DMS53 treated with DMSO at 0.1 percent for 48 hours (cell line): ENCODE measurements at regions not wholly inside any gene's neighbourhood (a gene's known extent, or its start where the extent isn't known, plus 50 kb on each side); places are given as distances from the start of the nearest gene placed in this dataset.
"Not testable (repeated sequence)": the region's sequence is repeated elsewhere in the genome, so short reads cannot be mapped to it uniquely, and the experiment has no call there.

Experiments used
- DNase-seq: peaks from one replicate; lab custom pipeline; 2025; ENCODE audit not compliant: unreplicated experiment; lab: John Stamatoyannopoulos, UW

GRCh38 chr5:16304846-16305245 is 125.3 kb upstream of the MARCHF11 start:
- DNase-seq: no peak

DNA sequence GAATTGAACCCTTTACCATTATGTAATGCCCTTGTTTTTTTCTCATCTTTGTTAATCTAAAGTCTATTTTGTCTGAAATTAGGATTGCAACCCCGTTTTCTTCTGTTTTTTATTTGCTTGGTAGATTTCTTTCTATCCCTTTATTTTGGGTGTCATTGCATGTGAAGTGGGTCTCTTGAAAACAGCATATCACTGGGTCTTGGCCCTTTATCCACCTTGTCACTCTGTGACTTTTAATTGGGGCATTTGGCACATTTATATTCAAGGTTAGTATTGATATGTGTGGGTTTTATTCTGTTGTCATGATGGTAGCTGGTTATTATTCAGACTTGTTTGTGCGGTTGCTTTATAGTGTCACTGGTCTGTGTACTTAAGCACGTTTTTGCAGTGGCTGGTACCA is 117.4 kb upstream of the MARCHF11 start:
- no peak for DNase-seq

DNA sequence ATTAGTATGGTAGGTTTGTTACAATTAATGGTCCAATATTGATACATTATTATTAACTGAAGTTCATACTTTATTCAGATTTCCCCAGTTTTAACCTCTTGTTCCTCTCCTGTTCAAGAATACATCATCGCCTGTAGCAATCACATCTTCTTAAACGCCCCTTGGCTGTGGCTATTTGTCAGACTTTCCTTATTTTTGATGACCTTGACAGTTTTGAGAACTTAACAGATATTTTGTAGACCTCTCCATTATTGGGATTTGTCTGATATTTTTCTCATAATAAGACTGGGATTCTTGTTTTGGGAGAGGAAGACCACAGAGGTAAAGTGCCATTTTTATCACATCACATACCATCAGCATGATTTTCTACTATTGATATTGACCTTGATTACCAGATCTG is 112.3 kb upstream of the MARCHF11 start:
- no peak for DNase-seq

- DNase-seq: no peak
Measured at GRCh38 chr5:16291474-16291873, 111.9 kb upstream of the MARCHF11 start.

GRCh38 chr5:16283791-16284190 is 104.2 kb upstream of the MARCHF11 start:
- no peak for DNase-seq

DNA sequence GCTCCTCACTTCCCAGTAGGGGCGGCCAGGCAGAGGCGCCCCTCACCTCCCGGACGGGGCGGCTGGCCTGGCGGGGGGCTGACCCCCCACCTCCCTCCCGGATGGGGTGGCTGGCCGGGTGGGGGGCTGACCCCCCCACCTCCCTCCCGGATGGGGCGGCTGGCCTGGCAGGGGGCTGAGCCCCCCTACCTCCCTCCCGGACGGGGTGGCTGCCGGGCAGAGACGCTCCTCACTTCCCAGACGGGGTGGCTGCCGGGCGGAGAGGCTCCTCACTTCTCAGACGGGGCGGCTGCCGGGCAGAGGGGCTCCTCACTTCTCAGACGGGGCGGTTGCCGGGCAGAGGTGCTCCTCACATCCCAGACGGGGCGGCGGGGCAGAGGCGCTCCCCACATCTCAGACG is 97.3 kb upstream of the MARCHF11 start:
- not testable (repeated sequence) for DNase-seq

DNA sequence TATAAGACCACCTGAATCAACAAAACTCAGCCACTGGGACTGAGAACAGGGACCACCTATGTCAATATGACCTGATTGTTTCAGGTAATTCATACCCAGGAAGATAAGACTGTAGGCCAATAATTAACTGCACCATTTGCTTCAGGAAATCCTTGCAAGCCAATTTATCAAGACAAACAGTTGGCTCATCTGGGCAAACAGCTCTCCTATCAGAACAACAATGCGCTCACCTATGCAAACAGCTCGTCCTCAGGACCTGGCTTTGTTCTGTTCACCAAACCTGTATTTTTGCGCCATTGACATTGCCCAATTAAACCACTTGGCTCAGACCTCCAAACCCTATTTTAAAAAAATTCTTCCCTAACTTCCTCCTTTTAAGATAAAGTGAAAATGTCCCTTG is 92.3 kb upstream of the MARCHF11 start:
- peak; percentile 93 for DNase-seq

- no peak for DNase-seq
Measured at GRCh38 chr5:16265141-16265540, 85.5 kb upstream of the MARCHF11 start.

- no peak for DNase-seq
Measured at GRCh38 chr5:16260000-16260399, 80.4 kb upstream of the MARCHF11 start.

DNA sequence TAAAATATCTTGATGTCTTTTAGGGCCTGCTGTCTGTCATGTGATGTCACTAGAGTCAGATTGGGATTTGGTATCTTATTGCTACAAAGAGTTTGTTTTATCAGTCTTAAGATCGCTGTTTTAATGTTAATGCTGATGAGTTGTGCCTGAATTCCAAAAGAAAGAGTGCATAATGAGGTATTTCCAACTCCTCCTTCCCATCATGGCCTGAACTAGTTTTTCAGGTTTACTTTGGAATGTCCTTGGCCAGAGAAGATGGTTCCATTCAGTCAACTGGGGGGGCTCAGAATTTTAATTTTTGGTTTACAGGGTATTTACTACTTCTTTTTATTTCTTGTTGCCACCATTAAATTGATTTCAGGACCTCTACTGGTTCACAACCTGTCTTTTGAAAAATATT is 74.3 kb upstream of the MARCHF11 start:
- DNase-seq: no peak

DNA sequence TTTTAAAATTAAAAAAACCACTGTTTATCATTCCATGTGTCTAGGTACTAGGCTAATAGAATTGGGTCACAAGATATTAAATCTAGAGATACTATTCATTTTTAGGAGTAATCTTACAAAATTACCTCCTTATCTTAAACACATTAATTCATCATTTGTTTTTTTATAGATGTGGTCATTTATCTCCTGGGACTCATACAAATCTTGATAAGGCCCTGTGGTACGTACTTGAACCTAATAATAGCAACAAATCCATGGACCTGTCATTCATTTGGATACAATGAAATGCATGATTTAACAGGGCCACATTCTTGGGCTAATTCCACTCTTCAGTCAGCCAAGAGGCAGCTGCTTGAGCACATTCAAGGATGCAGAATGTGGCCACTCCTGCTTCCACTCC is 66.4 kb upstream of the MARCHF11 start:
- DNase-seq: no peak

- no peak for DNase-seq
Measured at GRCh38 chr5:16245249-16245648, 65.7 kb upstream of the MARCHF11 start.

DNA sequence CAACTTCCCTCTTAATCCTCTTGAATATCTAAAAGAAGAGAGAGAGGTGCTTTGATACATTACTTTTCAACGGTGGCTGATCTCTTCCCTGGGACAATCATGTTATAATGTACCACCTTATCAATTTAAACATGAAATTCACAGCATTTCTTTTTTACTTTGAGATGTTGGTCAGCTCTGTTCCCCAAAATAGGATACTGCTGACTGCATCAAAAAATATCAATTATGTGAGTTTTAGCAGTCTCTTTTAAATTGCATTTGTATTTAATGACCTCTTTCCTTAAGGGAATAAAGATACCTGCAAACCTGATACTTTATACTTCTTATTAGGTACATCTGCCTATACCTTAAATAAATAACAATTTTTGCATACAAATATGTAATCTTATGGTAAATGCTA is 58.4 kb upstream of the MARCHF11 start:
- no peak for DNase-seq

DNA sequence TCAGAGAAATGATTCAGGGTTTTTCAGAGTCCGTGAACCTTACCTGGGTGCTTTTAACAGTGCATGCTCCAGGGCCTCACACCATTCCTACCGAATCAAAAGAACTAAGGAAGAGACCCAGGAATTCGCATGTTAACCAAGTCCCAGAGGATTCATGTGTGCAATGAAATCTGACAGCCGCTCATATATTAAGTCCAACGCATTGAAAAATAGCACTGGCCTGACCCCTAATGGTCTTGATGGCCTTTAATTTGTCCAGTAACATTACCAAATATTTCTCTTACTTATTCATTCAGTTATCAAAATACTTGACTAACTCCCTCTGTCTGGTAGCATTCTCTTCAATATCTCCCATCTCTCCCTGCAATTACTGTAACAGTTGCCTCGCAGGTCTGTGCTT is 55.0 kb upstream of the MARCHF11 start:
- no peak for DNase-seq

DNA sequence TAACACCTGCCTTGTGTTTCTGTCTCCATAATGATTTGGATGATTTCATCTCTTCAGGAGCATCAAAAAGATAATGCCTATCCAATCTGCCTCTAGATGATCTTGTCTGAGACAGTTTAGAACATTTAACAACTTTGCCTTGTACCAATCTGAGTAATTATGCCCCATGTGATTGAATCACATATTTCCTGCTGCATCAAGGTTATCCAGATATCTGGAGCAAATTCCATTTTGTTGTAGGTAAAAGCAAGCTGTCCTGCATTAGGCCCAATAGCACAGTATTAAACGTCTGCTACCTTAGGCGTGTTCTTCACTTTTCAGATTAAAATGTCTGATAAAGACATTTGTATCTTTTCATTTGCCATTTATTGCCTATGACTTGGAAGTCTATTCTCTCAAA is 54.1 kb upstream of the MARCHF11 start:
- DNase-seq: no peak

GRCh38 chr5:16229357-16229940 is 49.9 kb upstream of the MARCHF11 start:
- DNase-seq: no peak
